ENCODE measurements at regions not wholly inside any gene's neighbourhood (a gene's known extent, or its start where the extent isn't known, plus 50 kb on each side); places are given as distances from the start of the nearest gene placed in this dataset.

DNA sequence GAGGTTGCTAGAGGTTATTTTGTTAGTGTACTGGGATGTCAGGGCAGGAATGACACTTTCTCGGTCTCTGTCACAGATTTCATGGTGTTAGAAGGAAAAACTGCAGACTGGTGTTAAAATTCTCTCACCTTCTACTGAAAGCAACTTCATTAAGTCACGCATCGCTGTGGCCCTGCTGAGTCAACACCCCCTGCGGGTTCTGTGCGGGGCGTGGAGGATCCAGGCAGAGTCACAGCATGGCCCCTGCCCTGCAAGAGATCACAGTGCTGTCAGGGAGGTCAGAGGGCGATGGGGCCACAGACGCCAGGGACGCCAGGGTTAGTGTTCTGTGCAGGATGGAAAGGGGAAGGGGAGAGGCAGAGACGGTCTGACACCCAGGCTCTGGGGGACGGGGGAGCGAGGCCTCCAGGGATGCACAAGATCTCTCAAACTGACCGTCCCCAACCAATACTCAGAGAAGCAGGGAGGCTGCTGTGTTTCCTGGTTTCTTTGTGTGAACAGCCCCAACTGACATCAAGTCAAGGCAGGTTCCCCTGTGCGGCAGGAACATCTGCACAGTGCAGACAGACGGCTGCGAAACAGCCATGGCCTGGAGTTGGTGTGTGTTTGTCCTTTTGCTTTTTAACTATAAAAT, 354.9 kb upstream of the SALL3 start:
- no peak for FAIRE-seq
- DNase-seq (ENCODE audit: insufficient read length, low spot score): no peak

DNA sequence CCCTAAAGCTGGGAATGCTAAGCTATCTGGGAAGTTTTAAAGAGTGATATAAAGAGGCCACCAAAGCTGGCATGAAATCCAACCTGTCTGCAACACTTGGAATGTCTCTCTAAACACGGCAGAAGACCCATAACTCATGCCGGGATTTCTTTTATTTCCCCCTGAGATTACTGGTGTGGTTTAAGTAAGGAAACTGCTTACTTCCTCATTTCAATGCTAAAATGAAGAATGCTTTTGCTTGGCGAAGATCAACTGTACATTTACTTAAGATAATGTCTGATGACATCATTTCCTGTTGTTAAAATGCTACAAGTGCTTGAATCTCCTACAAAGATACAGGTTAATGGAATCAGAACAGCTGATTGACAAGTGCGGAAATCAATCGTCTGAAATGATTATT, 353.8 kb upstream of the SALL3 start:
- DNase-seq (ENCODE audit: insufficient read length, low spot score) (no peak), FAIRE-seq (no peak)

DNA sequence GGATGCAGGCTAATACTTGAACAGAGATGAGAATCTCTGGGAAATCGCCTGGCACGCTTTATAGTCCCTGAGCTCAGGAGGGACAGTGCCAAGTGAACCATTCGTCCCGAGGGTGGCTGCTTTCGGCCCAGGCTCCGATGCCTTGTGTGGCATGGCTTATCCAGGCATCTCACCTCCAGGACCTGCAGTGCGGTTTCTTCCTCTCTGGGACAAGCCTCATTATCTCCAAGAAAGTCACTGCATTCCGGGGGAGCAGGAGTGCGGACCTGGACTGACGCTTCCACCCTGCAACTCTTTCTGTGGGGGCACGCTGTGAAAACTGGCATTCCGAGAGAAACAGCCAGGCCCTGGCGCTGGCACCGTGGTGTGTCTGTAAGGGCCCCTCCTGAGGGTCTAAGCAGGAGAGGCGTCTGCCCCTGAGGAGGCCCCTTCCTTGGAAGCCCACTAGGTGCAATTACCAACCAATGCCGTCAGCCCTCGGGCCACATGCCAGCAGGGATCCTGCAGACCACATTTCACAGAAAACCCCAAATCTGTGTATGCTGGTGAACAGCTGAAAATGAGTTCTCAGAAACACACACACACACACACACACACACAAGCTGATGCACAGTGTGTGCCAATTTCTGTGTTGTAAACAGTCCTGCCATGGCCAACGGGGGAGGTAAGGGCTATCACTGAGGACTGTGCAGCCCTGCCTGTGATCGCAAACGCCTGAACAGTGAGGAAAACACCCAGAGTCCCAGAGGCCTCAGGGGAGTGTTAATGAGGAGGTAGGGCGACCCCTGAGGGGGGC, 351.9 kb upstream of the SALL3 start:
- DNase-seq (ENCODE audit: insufficient read length, low spot score) (no peak), FAIRE-seq (no peak)

GRCh38 chr18:78629426-78629825, 350.2 kb upstream of the SALL3 start:
- DNase-seq (ENCODE audit: insufficient read length, low spot score) (no peak), FAIRE-seq (no peak)

DNA sequence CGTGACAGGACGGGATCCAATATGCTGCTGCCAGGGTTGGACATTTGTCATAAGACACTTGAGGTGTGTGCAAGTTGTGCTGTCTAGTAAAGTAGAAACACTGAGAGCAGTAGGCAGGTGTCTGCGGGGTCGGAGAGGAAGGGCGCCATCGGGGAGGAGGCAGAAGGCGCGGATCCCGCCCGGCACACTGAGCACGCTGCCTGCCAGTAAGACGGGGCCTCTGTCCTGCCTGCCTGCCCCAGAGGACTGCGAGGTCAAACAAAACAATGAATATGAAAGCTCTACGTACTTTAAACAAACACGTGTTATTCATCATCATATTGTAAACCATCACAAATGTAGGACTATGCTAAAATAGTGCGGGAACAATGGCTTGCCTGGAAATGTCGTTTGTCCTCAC, 349.3 kb upstream of the SALL3 start:
- DNase-seq (ENCODE audit: insufficient read length, low spot score) (no peak), FAIRE-seq (no peak)

GRCh38 chr18:78630981-78631510, 348.6 kb upstream of the SALL3 start:
- FAIRE-seq (no peak), DNase-seq (ENCODE audit: insufficient read length, low spot score) (no peak)

DNA sequence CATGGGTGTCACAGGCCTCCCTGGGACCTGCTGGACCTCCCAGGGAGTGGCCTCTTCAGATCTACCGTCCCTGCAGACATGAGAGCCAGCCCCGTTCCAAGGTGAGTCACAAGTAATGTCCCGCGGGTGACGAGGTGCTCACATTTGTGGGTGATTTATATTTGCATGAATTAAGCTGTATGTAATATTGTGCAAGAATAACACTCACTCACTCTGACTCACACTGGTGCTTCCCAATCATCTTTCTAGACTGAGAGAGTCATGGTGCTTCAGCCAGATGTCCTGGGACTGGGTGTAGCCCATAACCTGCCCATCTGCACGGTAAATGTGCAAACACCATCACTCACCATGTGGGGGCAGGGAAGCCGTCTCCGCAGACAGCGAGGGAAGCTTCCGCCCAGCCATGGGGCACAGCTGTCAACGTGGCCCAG, 347.5 kb upstream of the SALL3 start:
- DNase-seq (ENCODE audit: insufficient read length, low spot score) (no peak), FAIRE-seq (no peak)

DNA sequence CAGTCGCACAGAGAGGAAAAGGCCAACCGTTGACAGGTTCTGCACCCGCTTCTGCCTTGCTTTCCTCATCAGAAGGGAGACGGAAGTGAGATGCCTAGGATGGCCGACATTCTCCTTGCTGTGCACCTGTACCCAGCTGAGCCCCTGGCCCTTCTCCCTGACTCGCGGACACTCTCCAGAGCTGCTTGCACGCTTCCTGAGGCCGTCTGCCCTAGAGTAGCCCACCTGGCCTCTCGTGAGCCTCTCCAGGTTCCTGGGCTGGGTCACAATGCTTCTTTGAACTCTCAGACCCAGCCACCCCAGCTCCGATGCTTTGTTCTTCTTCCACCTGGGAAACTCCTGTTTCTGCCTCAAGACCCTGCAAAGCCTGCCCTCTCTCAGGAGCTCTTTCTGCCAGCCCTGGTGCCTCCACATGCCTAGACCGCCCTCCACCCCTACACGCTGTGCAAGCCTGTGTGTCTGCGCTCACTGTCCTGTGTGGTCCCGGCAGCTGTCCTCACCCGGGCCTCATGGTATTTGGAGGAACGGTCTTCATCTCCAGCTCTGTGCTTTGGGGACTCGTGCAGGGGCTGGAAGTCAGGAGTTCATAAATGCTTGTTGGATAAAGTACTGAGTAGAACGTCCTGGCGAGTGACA, 345.4 kb upstream of the SALL3 start:
- no peak for DNase-seq (ENCODE audit: insufficient read length, low spot score)
- FAIRE-seq: no peak

- DNase-seq (ENCODE audit: insufficient read length, low spot score): no peak
- no peak for FAIRE-seq
Observed at GRCh38 chr18:78635093-78635800, 344.4 kb upstream of the SALL3 start.

DNA sequence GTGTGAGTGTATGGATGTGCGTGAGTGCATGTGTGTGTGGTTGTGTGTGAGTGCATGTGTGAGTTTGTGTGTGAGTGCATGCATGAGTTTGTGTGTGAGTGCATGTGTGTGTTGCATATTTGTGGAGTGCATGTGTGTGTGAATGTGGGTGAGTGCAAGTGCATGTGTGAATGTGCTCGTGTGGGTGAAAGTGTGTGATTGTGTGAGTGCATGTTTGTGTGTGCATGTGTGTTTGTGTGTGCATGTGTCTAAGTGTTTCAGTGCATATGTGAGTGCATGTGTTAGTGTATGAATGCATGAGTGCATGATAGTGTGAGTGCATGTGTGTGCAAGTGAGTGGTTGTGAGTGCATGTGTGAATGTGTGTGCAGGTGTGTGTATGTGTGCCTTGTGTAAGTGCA, 343.4 kb upstream of the SALL3 start:
- DNase-seq (ENCODE audit: insufficient read length, low spot score): no peak
- peak; percentile 13 for FAIRE-seq

DNA sequence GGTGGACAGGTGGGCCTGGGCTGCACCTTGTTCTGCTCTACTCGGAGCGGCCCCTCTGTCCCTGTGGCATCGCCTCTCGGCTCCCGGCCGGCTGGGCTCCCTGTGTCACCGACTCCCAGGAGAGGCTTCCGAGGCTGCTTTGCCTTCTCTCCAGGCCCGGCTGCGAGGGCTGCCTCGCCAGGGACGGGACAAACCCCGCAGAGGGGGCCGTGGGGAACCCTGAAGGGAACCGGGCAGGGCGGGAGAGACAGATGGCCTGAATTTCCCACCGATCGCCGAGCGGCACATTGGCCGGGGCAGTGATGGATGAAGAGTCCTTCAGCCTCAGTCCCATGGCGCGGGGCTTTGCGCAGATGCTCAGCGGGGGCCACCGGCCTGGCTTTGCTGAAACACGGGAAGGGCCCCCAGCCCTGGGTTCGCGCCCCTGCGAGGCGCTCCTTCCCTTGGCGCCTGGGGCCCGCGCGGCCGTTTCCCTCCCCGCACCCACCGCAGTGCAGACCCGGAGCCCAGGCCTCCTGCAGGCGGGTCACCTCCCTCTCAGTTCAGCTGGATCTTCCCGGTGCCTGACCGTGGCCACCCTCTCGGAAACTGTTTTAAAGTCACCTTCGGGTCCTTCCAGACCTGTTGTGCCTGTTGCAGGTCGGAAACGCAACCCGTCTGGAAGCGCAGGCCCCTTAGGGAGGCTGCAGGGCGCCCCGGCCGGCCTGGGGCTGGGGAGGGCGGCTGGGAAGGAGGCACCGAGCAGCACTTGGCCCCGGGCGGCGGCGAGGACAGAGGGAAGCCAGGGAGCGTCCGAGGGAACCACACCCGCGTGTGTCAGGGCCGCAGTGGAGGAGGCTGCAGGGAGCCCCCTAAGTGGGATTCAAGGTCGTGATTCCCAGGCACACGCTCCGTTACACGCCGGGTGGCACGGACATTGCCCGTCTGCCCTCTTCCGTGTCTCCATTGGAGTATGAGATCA, 341.9 kb upstream of the SALL3 start:
- FAIRE-seq (no peak), DNase-seq (ENCODE audit: insufficient read length, low spot score) (no peak)

DNA sequence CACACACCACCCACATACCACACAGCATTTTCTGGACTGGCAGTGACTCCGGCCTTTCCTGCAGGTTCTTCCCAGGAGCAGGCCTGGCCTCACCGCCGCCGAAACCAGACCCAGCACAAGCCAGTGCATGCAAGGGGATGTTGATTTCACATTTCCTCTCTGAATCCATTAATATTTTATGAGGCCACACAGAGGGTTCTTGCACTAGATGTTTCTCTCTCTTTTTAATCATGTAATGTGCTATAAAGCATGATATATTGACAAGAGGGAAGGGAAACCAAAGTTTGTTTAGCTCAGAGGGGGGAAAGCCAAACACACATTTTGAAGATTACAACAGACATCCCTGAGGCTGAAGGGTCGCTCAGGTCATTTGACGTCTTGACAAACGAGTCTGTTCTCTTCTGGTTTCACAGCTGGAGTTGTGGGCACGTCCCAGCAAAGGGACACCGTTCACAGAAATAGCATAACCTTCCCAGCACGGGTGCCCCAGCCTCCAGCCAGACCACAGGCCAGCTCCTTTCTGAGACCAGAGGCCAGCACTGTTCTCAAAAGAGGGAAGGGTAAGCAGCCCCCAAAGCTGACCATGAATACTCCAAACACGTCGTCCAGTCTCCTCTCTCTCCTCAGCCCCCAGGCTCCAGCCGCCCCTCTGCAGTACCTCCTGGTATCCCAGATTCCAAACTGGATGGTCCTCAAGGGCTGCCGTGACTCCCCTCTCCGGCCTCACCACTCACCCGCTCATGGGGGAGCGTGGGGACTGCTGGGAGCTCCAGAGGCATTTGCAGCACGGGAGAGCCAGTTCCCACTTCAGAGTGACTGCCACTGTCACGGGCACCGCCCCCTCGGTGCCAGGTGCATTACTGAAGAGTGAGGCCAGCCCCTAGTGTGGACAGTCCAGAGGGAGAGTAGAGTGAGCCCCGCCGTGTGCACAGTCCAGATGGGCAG, 340.3 kb upstream of the SALL3 start:
- DNase-seq (ENCODE audit: insufficient read length, low spot score): no peak
- no peak for FAIRE-seq

- DNase-seq (ENCODE audit: insufficient read length, low spot score) (no peak), FAIRE-seq (no peak)
Observed at GRCh38 chr18:78640246-78640995, 339.2 kb upstream of the SALL3 start.

DNA sequence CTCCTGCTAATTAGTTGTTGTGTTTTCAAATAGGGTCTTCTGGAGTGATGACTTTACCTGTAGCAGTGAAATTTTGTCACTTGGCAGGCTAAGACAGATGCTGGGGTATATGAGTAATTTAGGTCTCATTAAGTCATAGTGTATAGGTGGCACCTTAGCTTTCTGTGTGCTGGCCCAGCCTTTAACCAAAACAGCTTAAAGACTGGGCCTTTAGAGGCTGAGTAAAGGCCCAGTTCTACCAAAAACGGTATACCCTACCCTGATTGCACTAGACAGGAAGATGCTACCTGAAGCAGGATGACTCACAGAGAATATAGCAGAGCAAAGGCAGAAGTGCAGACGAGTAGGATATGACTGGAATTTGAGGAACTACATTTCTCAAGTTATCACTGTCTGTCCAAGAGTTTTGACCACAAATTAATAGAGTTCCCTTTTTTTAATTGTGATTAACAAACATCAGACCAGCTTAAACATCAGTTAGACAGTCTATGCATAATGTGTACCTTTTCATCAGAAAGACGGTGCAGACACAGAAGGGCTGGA, 337.9 kb upstream of the SALL3 start:
- DNase-seq (ENCODE audit: insufficient read length, low spot score) (no peak), FAIRE-seq (no peak)

GRCh38 chr18:78642296-78642951, 337.2 kb upstream of the SALL3 start:
- FAIRE-seq (no peak), DNase-seq (ENCODE audit: insufficient read length, low spot score) (no peak)

- FAIRE-seq (no peak), DNase-seq (ENCODE audit: insufficient read length, low spot score) (no peak)
Observed at GRCh38 chr18:78643004-78643403, 336.6 kb upstream of the SALL3 start.

- no peak for FAIRE-seq
- DNase-seq (ENCODE audit: insufficient read length, low spot score): no peak
Observed at GRCh38 chr18:78643981-78644380, 335.6 kb upstream of the SALL3 start.

All from HTR-8/SVneo (cell line).